Ectodermal cell (in vitro differentiated cells): ENCODE measurements at regions not wholly inside any gene's neighbourhood (a gene's known extent, or its start where the extent isn't known, plus 50 kb on each side); places are given as distances from the start of the nearest gene placed in this dataset.

Source experiments
- H3K27ac ChIP-seq: 2 replicates; pipeline ENCODE4 v1.7.0; 2013; ENCODE audit warnings: mild to moderate bottlenecking, low read depth, low read length; ENCODE audit not compliant: insufficient read depth, poor library complexity, severe bottlenecking
- H3K27me3 ChIP-seq: 2 replicates; pipeline ENCODE4 v1.7.0; 2013; ENCODE audit warnings: mild to moderate bottlenecking, low read length; ENCODE audit not compliant: insufficient read depth, control insufficient read depth, poor library complexity, severe bottlenecking
- H3K36me3 ChIP-seq: one replicate; pipeline ENCODE4 v1.7.0; 2013; ENCODE audit warnings: low read length; ENCODE audit not compliant: control insufficient read depth, insufficient read depth
- H3K4me1 ChIP-seq: one replicate; pipeline ENCODE4 v1.7.0; 2013; ENCODE audit warnings: low read length; ENCODE audit not compliant: control insufficient read depth, insufficient read depth
- H3K4me3 ChIP-seq: 2 replicates; pipeline ENCODE4 v1.7.0; 2013; ENCODE audit warnings: low read depth, low read length, control low read depth; ENCODE audit not compliant: insufficient read depth
- H3K9me3 ChIP-seq: 2 replicates; pipeline ENCODE4 v1.7.0; 2013; ENCODE audit warnings: mild to moderate bottlenecking, low read length, moderate library complexity; ENCODE audit not compliant: control insufficient read depth
- whole genome bisulfite sequencing, 2 experiments: methylation state at CpG; one replicate each; pipeline ENCODE4 v1.1.7; 2013; ENCODE audit warnings: missing lambda C conversion rate in 2 of 2; 5-methylcytosine and 5-hydroxymethylcytosine counted together

- Histone ChIP-seq H3K27me3 (no peaks in the 10 kb centered on the region), H3K4me1 (peaks cover 37% of the 10 kb centered on the region), H3K36me3 (no peaks in the 10 kb centered on the region), H3K4me3 (no peak overlapping the region), H3K27ac (no peak overlapping the region), H3K9me3 (no peaks in the 10 kb centered on the region)
- WGBS, 2 experiments = 79 to 87% methylated on average over 6 to 7 of the region's 7 CpGs
These were observed 247.1 kb upstream of the SIX2 start for GRCh38 chr2:45256173-45256866.

- no peaks in the 10 kb centered on the region for H3K9me3 ChIP-seq
- WGBS, 2 experiments = 85 to 87% methylated on average over 3 of the region's 3 CpGs
- no peak overlapping the region for H3K27ac ChIP-seq
- no peak overlapping the region for H3K4me3 ChIP-seq
- peaks cover 37% of the 10 kb centered on the region for H3K4me1 ChIP-seq
- no peaks in the 10 kb centered on the region for H3K36me3 ChIP-seq
- no peaks in the 10 kb centered on the region for H3K27me3 ChIP-seq
These were observed 246.3 kb upstream of the SIX2 start for GRCh38 chr2:45255563-45255962.

GRCh38 chr2:45254025-45254424, 244.8 kb upstream of the SIX2 start:
- H3K9me3 ChIP-seq = no peaks in the 10 kb centered on the region
- H3K4me3 ChIP-seq = no peak overlapping the region
- peaks cover 31% of the 10 kb centered on the region for H3K4me1 ChIP-seq
- no peak overlapping the region for H3K27ac ChIP-seq
- no peaks in the 10 kb centered on the region for H3K36me3 ChIP-seq
- no peaks in the 10 kb centered on the region for H3K27me3 ChIP-seq
- WGBS, 2 experiments = 91 to 96% methylated on average over 8 to 9 of the region's 9 CpGs

GRCh38 chr2:45253151-45253550, 243.9 kb upstream of the SIX2 start:
- H3K27ac ChIP-seq = no peak overlapping the region
- peaks cover 22% of the 10 kb centered on the region for H3K4me1 ChIP-seq
- no peaks in the 10 kb centered on the region for H3K27me3 ChIP-seq
- H3K4me3 ChIP-seq = no peak overlapping the region
- no peaks in the 10 kb centered on the region for H3K36me3 ChIP-seq
- 86 to 95% methylated on average over 2 of the region's 3 CpGs for WGBS, 2 experiments
- no peaks in the 10 kb centered on the region for H3K9me3 ChIP-seq

GRCh38 chr2:45250176-45250575, 240.9 kb upstream of the SIX2 start:
- H3K9me3 ChIP-seq = no peaks in the 10 kb centered on the region
- H3K27me3 ChIP-seq = no peaks in the 10 kb centered on the region
- no peak overlapping the region for H3K4me3 ChIP-seq
- no peaks in the 10 kb centered on the region for H3K36me3 ChIP-seq
- no peaks in the 10 kb centered on the region for H3K4me1 ChIP-seq
- H3K27ac ChIP-seq = no peak overlapping the region

GRCh38 chr2:45248214-45248613, 239.0 kb upstream of the SIX2 start:
- Histone ChIP-seq H3K4me3 (no peak overlapping the region), H3K4me1 (no peaks in the 10 kb centered on the region), H3K36me3 (no peaks in the 10 kb centered on the region), H3K9me3 (no peaks in the 10 kb centered on the region), H3K27ac (no peak overlapping the region), H3K27me3 (no peaks in the 10 kb centered on the region)
- 91 to 92% methylated on average over 3 of the region's 4 CpGs for WGBS, 2 experiments

- 94 to 96% methylated on average over 2 of the region's 2 CpGs for whole genome bisulfite sequencing, 2 experiments
- Histone ChIP-seq H3K4me3 (no peak overlapping the region), H3K27me3 (no peaks in the 10 kb centered on the region), H3K36me3 (no peaks in the 10 kb centered on the region), H3K9me3 (no peaks in the 10 kb centered on the region), H3K4me1 (no peaks in the 10 kb centered on the region), H3K27ac (no peak overlapping the region)
These were observed 235.7 kb upstream of the SIX2 start for GRCh38 chr2:45244928-45245327.

- no peak overlapping the region for H3K4me3 ChIP-seq
- no peaks in the 10 kb centered on the region for H3K4me1 ChIP-seq
- WGBS, 2 experiments = 82 to 85% methylated on average over 6 of the region's 6 CpGs
- H3K27me3 ChIP-seq = no peaks in the 10 kb centered on the region
- no peaks in the 10 kb centered on the region for H3K36me3 ChIP-seq
- H3K27ac ChIP-seq = no peak overlapping the region
- H3K9me3 ChIP-seq = no peaks in the 10 kb centered on the region
These were observed 233.0 kb upstream of the SIX2 start for GRCh38 chr2:45242161-45242741.

GRCh38 chr2:45241061-45241561, 231.9 kb upstream of the SIX2 start:
- Histone ChIP-seq H3K27ac (no peak overlapping the region), H3K4me1 (no peaks in the 10 kb centered on the region), H3K4me3 (no peak overlapping the region), H3K27me3 (no peaks in the 10 kb centered on the region), H3K9me3 (no peaks in the 10 kb centered on the region), H3K36me3 (no peaks in the 10 kb centered on the region)
- 78 to 89% methylated on average over 2 of the region's 3 CpGs for WGBS, 2 experiments

GRCh38 chr2:45237850-45238542, 228.7 kb upstream of the SIX2 start:
- H3K27me3 ChIP-seq = no peaks in the 10 kb centered on the region
- no peak overlapping the region for H3K4me3 ChIP-seq
- no peak overlapping the region for H3K27ac ChIP-seq
- 95 to 96% methylated on average over 6 of the region's 6 CpGs for WGBS, 2 experiments
- no peaks in the 10 kb centered on the region for H3K4me1 ChIP-seq
- H3K9me3 ChIP-seq = no peaks in the 10 kb centered on the region
- H3K36me3 ChIP-seq = no peaks in the 10 kb centered on the region
